Stimulated activated CD4-positive, alpha-beta T cell treated with anti-CD3 and anti-CD28 coated beads, Interleukin-1b, Interleukin-23, amount 100 ng/mL, for 24 hours (primary cell): ENCODE measurements at regions not wholly inside any gene's neighbourhood (a gene's known extent, or its start where the extent isn't known, plus 50 kb on each side); places are given as distances from the start of the nearest gene placed in this dataset.
"Not testable (repeated sequence)": the region's sequence is repeated elsewhere in the genome, so short reads cannot be mapped to it uniquely, and the experiment has no call there.

Source experiments
- DNase-seq, 4 experiments: peaks; one replicate each; pipeline ENCODE4 v3.0.0-alpha.2; 2020; ENCODE audit warnings: low read depth in 4 of 4, low spot score in 1 of 4

DNA sequence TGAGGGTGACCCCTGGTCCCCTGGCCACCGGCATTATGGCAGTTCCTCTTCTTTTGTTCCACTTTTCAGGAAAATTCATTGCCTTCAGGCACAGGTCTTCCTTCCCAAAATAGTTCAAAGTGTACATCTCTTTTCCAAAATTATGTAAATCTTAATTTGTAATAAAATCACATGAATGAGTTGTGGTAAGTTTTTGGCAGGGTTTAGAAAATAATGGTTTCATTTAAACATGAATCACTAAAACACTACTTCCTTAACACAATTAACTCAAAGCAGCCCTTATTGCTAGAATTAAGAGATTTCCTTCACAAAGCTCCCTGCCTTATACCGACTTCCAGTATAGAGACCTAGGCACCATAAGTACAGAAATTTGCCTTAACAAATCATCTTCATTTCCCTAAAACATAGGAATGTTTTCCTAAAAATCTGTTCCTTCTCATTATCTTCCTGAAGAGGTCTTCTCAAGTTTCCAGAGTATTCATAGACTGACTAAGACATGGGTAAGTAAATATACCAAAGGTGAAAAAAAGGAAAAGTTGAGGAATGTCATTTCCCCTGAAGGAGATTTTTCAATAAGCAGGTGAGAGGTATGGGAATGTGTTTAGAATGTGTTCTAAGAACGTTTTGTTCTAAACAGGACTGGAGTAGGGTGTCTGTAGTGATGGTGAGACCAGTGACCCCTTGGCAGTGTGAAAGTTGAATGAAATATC lies 148.2 kb upstream of the CITED2 start:
- no peak for DNase-seq

DNA sequence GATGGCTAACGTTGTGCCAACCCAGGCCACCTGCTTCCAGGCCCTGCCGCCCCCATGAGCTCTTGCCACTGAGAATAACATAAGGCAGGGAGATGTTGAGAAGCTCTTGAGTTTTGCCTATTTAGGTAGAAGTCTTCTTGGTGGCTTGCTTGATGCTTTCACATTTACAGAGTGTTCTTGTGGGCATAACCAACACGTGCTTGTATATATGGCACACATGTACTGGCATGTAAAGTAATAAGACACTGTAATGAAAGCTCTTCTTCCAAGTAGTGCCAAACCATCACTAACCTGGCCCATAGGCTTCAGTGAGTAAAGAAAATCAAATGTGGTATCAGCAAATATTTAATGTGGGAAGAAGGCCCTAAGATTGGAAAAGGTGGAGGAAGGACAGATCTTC lies 146.9 kb upstream of the CITED2 start:
- DNase-seq = no peak

DNA sequence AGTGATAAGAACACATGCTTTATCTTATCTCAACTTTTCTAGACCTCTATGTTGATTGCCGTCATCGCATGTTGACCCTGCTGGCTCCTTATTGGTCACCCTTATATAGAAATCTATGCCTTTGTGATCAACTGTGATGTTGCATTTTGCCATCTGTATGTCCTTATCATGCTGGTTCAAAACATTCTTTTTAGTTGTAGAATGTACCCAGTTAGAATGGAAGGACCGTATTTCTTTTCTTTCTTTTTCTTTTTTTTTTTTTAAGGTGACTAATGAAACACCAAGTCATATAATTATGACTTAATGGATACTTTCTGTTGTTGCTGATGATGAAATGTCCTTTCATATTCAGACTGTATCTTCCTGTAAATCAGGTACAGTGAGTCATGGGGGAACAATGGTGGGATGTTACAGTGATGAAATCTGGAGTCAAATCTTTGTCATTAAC lies 145.9 kb upstream of the CITED2 start:
- DNase-seq = no peak

DNA sequence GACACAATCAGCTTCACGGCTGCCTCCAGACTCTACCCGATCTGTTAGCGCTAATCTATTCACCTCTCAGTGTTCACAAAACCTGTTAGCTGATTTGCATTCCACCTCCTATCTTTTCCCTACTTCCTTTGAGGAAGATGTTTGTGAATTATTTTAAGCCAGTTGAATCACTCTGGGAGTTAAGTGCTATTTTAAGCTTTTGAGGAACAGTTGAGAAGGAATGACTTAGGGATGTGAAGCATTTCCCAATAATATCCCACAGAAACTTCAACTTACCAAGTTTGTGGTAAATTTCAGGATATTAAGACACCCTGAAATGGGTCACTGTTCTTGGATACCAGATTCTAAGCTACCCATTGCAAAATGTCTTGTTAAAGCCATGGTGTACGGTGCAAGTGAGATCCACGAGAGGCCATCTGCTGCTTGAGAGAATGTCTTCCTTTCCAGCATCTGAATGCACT lies 145.2 kb upstream of the CITED2 start:
- no peak for DNase-seq

DNA sequence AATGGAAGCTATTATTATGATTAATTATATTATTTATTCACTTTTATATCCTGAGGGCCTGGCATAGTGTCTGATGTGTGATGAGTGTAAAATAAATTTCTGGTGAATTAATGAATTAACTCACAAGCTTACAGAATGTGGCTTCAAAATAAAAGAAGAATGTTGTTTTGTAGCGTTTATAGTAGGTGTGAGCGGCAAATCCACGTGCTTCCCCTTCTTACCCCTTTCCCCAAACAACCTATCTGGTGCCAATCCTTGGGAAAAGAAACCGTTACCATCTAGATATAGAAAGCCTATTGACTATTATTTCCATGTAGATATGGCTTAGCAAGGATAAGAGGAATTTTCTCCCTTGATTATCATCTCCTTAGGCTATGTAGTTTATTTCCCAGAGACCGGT lies 144.6 kb upstream of the CITED2 start:
- DNase-seq = no peak

DNA sequence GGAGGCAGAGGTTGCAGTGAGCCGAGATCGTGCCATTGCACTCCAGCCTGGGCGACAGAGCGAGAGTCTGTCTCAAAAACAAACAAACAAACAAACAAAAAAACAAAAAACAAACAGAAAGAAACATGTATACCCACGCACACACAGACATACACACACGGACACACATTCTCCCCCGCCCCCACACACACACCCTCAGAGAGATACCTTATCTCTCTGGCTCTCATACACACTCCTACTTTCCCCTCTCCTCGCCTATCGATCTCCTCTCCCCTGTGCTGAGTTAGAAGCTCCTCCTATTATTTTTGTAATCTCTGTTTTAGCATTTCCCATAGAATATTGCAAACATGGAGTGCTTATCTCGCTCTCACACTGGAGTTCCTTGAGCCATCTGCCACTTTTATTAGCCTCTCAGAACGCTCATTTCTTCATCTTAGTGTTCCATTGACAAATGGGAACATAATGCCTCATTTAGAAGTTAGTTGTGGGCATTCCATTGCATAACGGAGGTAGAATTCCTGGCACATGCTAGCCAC lies 144.2 kb upstream of the CITED2 start:
- DNase-seq = no peak

DNA sequence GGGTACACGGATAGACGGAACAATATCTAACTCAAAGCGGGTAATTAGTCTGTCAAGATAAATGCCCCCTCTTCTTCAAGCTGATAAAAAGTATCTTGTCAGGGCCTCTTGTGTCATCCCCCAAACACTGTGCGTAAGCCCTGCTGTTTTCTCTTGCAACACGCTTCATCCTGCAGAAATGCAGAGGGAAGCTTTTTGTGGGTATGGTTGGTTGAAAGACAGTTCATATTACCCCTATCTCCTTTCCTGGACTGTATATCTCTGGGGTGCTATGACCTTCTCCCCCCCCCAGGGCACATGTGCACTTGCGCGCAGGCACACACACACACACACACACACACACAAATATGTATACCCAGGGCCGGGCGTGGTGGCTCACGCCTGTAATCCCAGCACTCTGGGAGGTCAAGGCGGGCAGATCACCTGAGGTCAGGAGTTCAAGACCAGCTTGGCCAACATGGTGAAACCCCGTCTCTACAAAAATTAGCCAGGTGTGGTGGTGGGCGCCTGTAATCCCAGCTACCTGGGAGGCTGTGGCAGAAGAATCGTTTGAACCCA lies 143.6 kb upstream of the CITED2 start:
- not testable (repeated sequence) for DNase-seq

DNA sequence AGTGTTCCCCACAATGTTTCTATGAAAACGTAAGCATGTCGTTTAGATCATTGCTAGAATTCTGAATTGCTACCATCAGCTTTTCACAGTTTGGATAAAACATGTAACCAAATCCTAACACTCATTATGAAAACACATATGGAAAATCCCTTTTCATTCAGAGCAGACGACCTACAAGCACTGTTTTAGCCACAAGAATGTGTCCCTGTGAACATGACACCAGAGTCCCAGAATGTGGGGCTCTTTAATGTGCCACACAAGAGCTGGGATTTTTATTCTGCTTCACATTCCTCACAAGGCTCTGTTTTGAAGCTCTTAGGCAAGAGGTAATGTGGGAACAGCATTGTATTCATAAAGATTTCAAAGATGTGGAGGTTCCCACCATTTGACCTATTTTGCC lies 141.1 kb upstream of the CITED2 start:
- DNase-seq = no peak

DNA sequence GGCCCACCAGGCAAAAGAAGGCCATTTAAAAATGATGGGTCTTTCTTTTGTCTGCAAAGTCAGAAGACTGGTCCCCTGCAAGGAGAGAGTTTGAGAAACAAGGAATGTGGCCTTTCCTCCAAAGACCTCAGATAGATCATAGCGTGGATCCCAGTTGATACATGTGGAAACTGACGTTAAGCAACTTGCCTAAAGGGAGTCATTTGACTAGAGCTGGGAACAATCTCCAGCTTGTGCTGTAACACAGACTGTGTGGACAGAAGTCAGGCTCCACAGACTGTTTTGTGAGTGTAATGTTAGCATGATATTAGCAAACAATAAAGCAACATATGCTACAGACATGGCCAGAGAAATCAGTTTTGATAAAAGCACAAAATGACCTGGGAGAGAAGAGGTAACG lies 140.4 kb upstream of the CITED2 start:
- no peak for DNase-seq

DNA sequence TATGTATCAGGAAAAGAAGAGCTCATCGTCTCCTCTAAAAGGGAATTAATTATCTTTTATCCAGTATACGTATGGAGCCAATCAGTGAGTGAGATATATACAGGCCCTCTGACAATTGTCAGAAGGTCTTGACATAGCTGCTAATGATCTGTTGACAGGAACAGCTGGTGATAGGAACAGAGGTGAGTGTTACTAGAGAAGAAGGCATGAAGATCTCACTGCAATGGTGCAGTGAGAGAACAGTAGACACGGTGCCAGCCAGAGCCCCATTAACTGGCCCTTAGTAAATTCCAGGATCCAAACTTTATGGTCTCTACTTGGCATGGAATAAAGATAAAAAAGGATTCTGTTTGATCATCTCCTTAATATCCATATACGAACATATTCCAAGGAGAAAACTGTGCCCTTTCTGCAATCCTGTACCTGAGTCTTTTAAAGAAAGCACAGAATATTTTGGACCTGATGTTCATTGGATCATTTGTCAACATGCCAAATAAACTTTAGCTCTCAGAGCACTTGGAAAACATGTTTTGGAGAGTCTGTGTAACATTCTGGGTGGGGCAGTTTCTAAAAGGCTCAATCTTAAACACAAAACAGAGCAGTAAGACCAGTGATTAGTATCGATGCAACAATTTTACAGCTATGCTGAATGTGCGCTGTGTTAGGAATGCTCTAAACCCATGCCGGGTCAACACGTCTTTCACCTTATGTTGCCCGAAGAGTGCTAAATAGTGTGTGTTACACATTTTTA lies 135.8 kb upstream of the CITED2 start:
- DNase-seq = no peak

DNA sequence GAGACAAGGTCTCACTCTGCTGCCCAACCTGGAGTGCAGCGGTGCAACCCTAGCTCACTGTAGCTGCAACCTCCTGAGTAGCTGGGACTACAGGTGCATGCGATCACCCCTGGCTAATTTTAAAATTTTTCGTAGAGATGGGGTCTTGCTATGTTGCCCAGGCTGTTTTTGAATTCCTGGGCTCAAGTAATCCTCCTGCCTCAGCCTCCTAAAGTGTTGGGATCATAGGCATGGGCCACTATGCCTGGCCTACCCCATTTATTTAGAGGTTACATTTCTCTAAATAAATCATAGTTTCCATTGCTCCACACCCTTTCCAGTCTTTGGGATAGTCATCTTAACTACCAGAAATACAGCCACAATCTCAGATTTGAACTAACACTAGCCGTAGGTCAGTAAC lies 134.7 kb upstream of the CITED2 start:
- DNase-seq = no peak

DNA sequence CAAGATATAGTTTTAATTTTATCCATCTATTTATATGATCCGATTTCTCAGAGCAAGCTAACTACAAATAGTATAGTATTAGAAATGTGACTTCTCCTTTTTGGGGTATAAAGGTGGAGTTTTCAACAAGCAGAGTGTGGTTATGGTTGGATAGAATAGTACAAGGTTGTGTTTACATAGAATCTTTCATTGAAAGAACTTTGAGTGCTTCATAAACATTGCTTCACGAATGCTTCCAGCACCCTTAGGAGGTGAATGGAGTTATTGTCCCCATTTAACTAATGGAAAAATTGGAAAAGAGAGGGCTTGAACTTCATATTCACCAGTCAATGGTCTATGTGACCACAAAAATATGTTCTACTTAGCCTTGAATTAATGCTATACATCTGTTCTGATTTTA lies 134.1 kb upstream of the CITED2 start:
- no peak for DNase-seq

DNA sequence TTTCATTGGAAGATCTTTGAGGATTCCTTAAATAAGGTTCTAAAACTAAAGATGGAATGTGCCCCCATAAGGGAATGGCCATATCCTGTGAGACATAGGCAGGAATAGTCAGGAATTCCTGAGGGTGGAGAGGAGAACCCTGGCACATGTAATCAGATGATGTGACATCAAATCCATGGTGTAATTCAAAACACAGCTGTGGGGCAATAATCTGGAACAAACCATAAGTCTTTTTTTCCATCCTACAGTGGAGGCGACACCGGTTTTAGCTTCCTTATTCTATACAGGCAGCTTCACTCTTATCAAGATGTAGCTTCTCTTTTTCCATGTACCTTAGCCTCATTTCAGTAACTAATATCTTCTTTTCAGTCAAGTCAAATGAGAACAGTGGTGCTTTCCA lies 133.6 kb upstream of the CITED2 start:
- DNase-seq = no peak

DNA sequence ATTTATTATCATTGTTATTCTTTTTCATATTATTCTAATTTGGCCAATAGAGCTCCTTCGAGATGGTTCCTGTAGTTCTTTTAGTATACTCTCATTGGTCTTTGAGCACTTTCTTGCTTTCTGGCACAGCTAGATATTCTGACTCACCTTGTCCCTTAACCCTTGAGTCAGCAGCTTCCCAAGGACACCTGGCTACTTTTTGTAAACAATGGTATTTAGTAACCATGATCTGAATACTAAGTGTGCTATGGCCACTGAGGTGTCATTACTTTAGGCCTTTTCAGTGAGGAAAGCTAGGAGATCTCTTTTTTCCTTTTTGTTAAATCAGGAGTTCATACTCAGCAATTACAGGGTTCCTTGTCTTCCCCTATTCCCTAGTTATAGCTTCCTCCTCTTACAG lies 126.5 kb upstream of the CITED2 start:
- DNase-seq = no peak

DNA sequence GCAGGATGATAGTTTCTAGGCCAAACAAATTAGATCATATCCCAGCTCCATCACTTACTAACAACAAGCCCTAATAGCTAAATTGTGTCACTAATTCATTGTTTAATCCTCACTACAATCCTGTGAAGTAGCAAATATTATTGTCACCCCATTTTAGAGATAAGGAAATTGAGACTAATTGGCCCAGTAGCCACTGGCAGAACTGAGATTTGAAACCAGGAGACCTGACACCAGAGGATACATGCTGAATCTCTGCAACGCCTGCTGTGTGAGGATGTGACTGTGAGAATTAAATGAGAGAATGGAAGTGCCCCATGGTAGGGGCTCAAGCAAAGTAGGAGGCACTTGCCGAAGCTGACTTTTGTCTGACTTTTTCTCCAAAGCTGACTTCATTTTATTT lies 124.3 kb upstream of the CITED2 start:
- DNase-seq = no peak

DNA sequence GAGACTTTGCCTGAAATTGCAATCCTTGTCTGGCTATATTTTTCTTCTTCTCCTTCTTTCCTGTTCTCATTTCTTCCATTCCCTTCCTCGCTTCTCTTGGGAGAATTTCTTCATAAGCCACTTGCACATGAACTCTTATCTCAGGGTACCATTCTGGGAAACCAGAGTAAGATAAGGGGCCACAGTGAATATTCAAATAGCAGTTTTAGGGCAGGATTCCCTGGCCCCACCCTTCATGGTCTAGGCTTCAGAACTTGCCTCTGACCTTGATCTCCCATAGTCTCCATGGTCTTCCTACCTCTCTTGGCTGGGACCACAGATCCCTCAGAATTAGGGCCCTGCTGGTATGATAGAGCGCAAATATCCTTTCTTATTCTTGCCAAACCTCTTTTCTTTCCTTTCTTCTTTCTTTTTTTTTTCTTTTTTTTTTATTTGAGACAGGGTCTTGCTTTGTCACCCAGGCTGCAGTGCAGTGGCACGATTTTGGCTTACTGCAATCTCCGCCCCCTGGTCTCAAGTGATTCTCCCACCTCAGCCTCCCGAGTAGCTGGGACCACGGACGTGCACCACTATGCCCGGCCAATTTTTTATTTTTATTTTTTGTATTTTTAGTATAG lies 123.0 kb upstream of the CITED2 start:
- no peak for DNase-seq

DNA sequence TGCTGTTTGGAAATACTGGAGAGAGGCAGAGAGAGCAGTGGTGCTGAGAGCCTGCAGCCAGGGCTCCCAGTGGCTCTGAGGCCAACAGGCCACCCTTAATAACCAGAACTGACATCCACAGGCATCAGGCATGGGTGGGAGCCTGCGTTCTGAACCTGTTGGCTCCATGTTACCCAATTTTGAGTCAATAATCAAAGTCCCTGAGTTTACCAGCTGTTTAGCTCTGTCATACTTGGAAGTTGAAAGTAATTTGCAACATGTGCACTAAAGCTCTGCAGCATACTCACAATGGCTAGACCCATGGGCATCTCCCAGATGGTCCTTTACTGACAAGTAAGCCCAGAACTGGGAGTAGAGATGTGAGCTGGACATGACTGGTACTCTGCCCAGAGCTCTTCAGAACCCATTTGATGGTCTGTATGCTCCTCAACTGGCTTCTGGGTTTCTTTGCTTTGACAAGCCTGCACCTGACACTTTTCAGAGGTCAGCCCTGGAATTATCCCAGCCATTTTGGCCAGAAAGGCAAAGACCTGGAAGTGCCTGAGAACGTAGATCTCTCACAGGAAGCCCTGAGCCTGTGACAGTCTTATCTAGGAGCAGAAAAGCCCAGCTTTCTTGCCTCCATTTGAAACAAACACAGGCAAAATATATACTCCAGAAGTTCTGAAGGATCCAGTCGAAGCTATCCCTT lies 122.4 kb upstream of the CITED2 start:
- DNase-seq = no peak

DNA sequence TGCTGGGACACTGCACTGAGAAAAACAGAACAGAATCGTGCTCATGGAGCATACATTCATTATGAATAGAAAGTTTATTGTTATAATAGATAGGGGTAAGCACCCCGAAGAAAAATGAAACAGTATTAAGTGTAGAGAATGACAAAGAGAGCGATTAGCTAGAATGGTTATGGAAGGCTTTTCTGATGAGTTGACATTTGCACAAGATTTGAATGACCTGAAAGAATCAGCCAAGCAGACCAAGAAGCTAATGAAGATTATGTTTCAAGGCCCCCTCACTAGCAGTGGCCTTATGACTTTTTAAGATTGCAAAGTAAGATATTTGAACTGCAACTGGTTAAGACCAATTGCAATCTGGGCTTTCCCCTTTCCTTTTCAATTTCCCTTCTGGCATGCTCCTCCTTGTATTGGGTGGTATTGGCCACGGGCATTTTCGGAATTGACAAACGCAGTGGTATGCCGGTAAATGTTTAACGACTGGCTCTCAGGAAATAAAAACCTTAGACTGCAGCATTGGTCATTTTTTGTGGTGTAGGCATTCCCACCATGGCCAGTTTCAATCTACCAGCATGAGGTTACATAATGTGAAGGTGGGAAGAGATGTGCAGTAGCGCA lies 120.0 kb upstream of the CITED2 start:
- no peak for DNase-seq

DNA sequence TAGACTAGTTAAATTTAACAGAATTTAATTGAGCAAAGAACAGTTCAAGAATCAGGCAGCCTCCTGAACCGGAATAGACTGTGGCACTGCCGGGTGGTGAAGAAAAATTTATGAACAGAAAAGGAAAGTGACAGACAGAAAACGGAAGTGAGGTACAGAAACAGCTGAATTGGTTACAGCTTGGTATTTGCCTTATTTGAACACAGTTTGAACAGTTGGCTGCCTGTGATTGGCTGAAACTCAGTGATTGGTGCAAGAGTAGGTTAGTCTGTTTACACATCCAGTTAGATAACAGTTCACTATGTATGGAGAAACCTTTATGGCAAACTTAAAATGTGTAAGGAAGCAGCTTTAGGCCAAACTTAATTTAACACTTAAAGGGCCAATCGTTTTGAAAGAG lies 116.0 kb upstream of the CITED2 start:
- DNase-seq = no peak

DNA sequence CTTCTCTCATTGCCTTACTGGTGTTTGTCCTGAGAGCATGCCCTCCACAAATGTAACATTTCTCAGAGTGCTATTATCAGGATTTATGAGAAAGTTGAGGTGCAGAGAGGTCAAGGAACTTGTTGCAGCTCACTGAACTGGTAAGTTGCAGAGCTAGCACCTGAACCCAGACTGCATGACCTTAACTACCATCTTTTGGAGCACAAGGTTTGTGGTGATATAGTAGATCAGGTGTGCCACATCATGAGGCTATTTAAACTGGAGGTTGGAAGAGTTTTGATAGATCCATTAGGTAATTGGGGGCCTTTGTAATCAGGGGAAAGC lies 112.0 kb upstream of the CITED2 start:
- no peak for DNase-seq
